Kidney epithelial cell (primary cell): ENCODE measurements at regions not wholly inside any gene's neighbourhood (a gene's known extent, or its start where the extent isn't known, plus 50 kb on each side); places are given as distances from the start of the nearest gene placed in this dataset.

Experiments used
- DNase-seq: peaks from one replicate; pipeline ENCODE4 v3.0.0-alpha.2; 2010; ENCODE audit warnings: low read depth
- H3K27me3 ChIP-seq: 2 replicates; pipeline ENCODE4 v1.6.0; 2011; ENCODE audit warnings: low read length; ENCODE audit not compliant: control insufficient read depth, insufficient read depth
- H3K36me3 ChIP-seq: 2 replicates; pipeline ENCODE4 v1.5.1; 2011; ENCODE audit warnings: low read length; ENCODE audit not compliant: control insufficient read depth, insufficient read depth
- H3K4me3 ChIP-seq: 2 replicates; pipeline ENCODE4 v1.5.1; 2011; ENCODE audit warnings: low read depth, mild to moderate bottlenecking, control low read depth, low read length
- TF ChIP-seq, protein P1 (sequence below): IDR thresholded peaks from 2 replicates; pipeline ENCODE4 v1.5.1; 2011; ENCODE audit warnings: mild to moderate bottlenecking, moderate library complexity, low read length, control low read depth, inconsistent platforms; ENCODE audit not compliant: insufficient read depth, poor library complexity, severe bottlenecking

DNA sequence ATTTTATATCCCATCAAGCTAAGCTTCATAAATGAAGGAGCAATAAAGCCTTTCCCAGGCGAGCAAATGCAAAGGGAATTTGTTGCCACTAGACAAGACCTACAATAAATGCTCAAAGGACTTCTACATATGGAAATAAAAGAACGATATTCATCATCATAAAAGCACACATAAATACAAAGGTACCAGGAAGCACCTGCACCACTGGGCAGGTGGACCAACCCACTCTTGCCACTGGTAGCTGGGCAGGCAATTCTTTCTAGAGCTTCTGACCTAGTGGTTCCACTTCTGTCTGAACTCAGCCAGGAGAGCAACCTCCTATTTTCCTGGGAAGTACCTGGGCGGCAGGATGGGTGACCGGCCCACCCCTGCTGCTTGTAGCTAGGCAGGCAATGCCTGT is 237.2 kb upstream of the ITM2A start:
- TF ChIP-seq, protein P1, sequence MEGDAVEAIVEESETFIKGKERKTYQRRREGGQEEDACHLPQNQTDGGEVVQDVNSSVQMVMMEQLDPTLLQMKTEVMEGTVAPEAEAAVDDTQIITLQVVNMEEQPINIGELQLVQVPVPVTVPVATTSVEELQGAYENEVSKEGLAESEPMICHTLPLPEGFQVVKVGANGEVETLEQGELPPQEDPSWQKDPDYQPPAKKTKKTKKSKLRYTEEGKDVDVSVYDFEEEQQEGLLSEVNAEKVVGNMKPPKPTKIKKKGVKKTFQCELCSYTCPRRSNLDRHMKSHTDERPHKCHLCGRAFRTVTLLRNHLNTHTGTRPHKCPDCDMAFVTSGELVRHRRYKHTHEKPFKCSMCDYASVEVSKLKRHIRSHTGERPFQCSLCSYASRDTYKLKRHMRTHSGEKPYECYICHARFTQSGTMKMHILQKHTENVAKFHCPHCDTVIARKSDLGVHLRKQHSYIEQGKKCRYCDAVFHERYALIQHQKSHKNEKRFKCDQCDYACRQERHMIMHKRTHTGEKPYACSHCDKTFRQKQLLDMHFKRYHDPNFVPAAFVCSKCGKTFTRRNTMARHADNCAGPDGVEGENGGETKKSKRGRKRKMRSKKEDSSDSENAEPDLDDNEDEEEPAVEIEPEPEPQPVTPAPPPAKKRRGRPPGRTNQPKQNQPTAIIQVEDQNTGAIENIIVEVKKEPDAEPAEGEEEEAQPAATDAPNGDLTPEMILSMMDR = no peak
- DNase-seq = no peak
- Histone ChIP-seq H3K4me3 (no peak overlapping the region), H3K36me3 (no peaks in the 10 kb centered on the region), H3K27me3 (no peaks in the 10 kb centered on the region)

DNA sequence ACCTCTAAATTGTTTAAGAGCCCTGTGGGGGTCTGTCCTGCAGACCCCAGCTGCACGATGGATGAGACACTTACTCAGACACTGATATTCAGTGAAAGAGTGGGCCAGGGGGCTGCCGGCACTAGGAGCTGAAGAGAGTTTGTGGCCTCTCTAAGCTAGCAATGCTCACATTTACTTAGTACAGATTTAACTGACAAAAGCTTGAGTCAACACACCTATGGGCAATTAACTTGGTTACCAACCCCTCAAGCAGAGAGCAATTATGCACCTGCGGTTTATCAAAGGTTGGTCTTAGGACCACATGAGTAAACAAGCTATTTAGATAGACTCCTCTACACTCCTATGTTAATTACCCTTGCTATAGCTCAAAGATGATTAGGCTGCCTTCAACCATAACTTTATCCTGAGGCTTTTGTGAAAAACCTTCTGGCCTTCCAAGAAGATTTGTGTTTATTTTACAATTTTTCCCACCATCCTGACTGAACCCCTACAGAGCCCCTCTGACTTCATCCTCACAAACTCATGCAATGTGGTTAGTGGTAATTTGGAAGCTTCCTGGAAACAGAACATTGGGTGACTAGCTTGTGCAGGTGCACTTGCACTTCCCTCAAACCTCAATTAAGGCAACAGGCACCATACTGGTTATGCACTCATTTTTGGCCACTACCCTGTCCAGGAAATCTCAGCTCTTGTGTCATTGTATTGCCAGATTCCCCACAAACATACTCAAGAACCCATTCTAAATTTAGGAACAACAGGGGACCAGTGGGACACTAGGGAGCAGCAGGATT is 234.4 kb upstream of the ITM2A start:
- Histone ChIP-seq H3K27me3 (no peaks in the 10 kb centered on the region), H3K36me3 (no peaks in the 10 kb centered on the region), H3K4me3 (no peak overlapping the region)
- no peak for DNase-seq
- TF ChIP-seq, protein P1 = no peak

GRCh38 chrX:79592259-79592658 is 225.1 kb upstream of the ITM2A start:
- no peak overlapping the region for H3K4me3 ChIP-seq
- TF ChIP-seq, protein P1 = peak; percentile 26
- no peaks in the 10 kb centered on the region for H3K27me3 ChIP-seq
- DNase-seq = no peak
- H3K36me3 ChIP-seq = no peaks in the 10 kb centered on the region

- Histone ChIP-seq H3K27me3 (no peaks in the 10 kb centered on the region), H3K4me3 (no peak overlapping the region), H3K36me3 (no peaks in the 10 kb centered on the region)
- TF ChIP-seq, protein P1 = no peak
- no peak for DNase-seq
These were observed 221.1 kb upstream of the ITM2A start for GRCh38 chrX:79588233-79588632.

DNA sequence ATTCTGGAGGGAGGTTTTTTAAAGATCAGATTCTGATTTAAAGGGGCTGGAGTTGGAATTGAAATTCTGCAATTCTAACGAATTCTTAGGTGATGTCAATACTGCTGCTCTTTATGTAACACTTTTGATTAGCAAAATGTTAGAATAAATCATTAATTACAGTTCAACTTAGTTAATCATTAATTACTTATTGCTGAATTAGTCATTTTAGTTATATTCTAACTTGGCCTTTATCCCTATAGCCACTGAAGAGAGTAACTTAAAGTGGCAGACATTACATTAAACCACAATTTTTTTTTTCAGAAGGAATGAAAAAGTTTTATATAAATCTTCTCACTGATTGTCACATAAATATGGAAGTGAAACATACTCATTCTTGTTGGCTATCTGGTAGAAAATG is 206.6 kb upstream of the ITM2A start:
- Histone ChIP-seq H3K36me3 (no peaks in the 10 kb centered on the region), H3K4me3 (no peak overlapping the region), H3K27me3 (no peaks in the 10 kb centered on the region)
- TF ChIP-seq, protein P1 = no peak
- DNase-seq = no peak

GRCh38 chrX:79572566-79572965 is 205.4 kb upstream of the ITM2A start:
- DNase-seq = no peak
- Histone ChIP-seq H3K36me3 (no peaks in the 10 kb centered on the region), H3K4me3 (no peak overlapping the region), H3K27me3 (no peaks in the 10 kb centered on the region)
- TF ChIP-seq, protein P1 = no peak
